GM12875 (cell line): ENCODE measurements at regions not wholly inside any gene's neighbourhood (a gene's known extent, or its start where the extent isn't known, plus 50 kb on each side); places are given as distances from the start of the nearest gene placed in this dataset.

Experiments
- H3K4me3 ChIP-seq: one replicate; pipeline ENCODE4 v1.5.1; 2011; ENCODE audit warnings: low read depth, low read length, control low read depth
- TF ChIP-seq, protein P1 (sequence below): IDR thresholded peaks from 2 replicates; pipeline ENCODE4 v1.5.1; 2011; ENCODE audit warnings: low read depth, mild to moderate bottlenecking, control low read depth, inconsistent platforms, low read length, moderate library complexity, borderline replicate concordance; ENCODE audit not compliant: insufficient read depth

GRCh38 chr2:183347969-183348368 lies 223.7 kb downstream of the NUP35 start:
- TF ChIP-seq, protein P1, sequence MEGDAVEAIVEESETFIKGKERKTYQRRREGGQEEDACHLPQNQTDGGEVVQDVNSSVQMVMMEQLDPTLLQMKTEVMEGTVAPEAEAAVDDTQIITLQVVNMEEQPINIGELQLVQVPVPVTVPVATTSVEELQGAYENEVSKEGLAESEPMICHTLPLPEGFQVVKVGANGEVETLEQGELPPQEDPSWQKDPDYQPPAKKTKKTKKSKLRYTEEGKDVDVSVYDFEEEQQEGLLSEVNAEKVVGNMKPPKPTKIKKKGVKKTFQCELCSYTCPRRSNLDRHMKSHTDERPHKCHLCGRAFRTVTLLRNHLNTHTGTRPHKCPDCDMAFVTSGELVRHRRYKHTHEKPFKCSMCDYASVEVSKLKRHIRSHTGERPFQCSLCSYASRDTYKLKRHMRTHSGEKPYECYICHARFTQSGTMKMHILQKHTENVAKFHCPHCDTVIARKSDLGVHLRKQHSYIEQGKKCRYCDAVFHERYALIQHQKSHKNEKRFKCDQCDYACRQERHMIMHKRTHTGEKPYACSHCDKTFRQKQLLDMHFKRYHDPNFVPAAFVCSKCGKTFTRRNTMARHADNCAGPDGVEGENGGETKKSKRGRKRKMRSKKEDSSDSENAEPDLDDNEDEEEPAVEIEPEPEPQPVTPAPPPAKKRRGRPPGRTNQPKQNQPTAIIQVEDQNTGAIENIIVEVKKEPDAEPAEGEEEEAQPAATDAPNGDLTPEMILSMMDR = no peak
- no peak overlapping the region for H3K4me3 ChIP-seq

DNA sequence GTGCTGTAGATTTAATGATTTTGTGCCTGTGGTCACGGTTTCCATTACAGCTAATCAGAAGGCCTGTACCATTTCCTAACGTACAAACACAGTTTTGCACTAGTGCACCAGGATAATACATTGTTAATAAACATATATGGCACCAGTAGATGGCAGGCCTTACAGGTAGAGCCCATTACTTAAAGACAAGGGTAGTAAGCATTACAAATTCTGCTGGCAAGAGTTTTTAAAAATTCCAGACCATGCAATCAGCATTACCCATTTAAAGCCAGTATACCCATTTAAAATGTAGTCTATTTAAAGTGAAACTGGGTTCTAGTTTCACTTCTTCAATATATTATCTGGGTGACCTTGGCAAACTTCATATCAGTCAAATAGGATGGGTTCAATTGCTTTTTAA lies 224.2 kb downstream of the NUP35 start:
- H3K4me3 ChIP-seq = no peak overlapping the region
- TF ChIP-seq, protein P1 = 0 out of 2 replicates have a peak, but pooled peaks have one; percentile 4

DNA sequence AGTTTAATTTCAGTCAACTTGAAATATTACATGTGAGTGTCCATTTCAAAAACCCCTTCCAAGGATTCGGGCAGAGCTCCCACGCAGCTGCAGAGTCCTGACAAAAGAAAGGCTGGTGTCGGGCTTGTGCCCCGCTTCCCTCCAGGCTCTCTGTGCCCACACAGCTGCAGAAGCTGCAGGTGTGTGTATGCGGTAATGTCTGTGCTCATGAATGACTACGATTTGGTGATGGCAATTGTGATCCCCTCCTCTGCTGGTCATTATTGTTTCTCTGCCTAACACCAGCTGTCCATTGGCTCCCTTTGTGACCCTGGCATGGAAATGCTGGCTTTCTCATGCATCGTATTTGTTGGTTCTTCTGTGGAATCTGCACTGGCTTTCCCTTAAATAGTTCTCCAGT lies 224.8 kb downstream of the NUP35 start:
- TF ChIP-seq, protein P1 = no peak
- no peak overlapping the region for H3K4me3 ChIP-seq

DNA sequence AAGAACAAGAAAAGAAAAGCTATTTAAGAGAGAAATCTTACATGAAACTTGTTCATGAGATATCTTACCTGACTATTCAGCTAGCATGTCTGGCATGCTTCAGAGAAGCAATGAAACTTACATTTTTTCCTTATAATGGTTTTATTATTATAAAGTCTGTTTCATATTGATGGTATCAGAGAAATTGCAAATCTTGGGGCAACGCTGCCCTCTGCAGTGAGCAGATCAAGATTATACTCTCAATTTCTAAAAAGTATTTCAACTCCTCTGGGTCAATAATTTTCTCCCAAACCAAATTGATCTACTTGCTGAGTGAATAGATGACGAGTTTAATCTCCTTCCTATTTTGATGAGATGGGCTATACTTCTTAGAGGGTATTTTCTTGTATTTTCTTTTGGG lies 235.6 kb downstream of the NUP35 start:
- TF ChIP-seq, protein P1 = no peak
- H3K4me3 ChIP-seq = no peak overlapping the region

- TF ChIP-seq, protein P1 = no peak
- H3K4me3 ChIP-seq = no peak overlapping the region
Observed at GRCh38 chr2:183371545-183371944, 247.3 kb downstream of the NUP35 start.

DNA sequence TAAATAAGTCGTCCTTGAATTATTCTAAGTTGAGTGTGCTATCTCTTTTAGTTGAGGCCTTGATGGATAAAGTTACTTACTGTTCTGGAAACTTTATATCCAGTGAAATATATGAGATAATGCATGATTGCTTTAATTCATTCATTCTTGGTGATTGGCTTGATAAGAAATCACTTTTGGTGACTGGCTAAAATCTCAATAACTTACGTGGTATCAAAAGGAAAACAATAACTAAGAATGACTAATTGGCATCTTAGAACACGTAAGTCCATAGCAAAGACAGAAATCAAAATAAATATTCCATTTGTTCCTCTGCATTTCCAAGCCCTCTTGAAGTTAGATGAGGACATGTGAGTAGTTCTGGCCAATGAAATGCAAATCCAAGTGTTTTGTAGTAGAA lies 251.6 kb downstream of the NUP35 start:
- TF ChIP-seq, protein P1 = no peak
- no peak overlapping the region for H3K4me3 ChIP-seq

GRCh38 chr2:183383854-183384253 lies 259.6 kb downstream of the NUP35 start:
- TF ChIP-seq, protein P1 = no peak
- H3K4me3 ChIP-seq = no peak overlapping the region
